Stimulated activated effector memory CD8-positive, alpha-beta T cell treated with anti-CD3 and anti-CD28 coated beads, Interleukin-12 subunit alpha, Interleukin-12 subunit beta, amount 100 ng/mL, for 72 hours (primary cell): ENCODE measurements at regions not wholly inside any gene's neighbourhood (a gene's known extent, or its start where the extent isn't known, plus 50 kb on each side); places are given as distances from the start of the nearest gene placed in this dataset.

Experiments used
- ATAC-seq: fragments of 150-1000 bp; cut with Tn5 transposase; 2 replicates; pipeline ENCODE4 v1.10.0; 2021
- DNase-seq, 2 donors: peaks; one replicate each; pipeline ENCODE4 v3.0.0; 2021 to 2022; ENCODE audit warnings: low spot score in 2 of 2
- H3K27ac Mint-ChIP-seq: one replicate; pipeline ENCODE4 v1.8.0; 2022; ENCODE audit warnings: mild to moderate bottlenecking, mixed read lengths
- H3K36me3 Mint-ChIP-seq: one replicate; pipeline ENCODE4 v1.8.0; 2022; ENCODE audit warnings: mild to moderate bottlenecking, mixed read lengths
- H3K4me1 Mint-ChIP-seq: one replicate; pipeline ENCODE4 v1.8.0; 2022; ENCODE audit warnings: mixed read lengths
- H3K4me3 Mint-ChIP-seq: one replicate; pipeline ENCODE4 v1.8.0; 2022; ENCODE audit warnings: mild to moderate bottlenecking, mixed read lengths
- H3K9me3 Mint-ChIP-seq: one replicate; pipeline ENCODE4 v1.8.0; 2022; ENCODE audit warnings: mixed read lengths

DNA sequence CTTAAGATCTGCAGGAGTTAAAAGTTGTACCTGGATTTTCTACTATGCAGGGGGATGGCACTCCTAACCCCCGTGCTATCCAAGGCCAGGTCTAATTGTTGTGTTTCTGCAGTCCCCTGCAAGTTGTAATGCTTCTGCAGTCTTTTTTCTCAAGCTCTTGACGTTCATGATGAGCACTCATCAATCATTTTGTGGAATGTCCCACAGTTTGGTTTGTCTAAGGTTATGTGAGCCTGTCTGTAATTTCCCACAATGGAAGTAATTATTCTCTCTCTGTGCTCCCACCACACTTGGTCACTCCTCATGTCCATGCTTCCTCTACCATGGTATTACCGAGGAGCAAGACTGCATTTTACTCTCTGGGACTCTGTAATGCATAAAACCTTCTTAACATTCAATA, 107.6 kb upstream of the SSTR4 start:
- H3K27ac Mint-ChIP-seq: no peak overlapping the region
- H3K4me1 Mint-ChIP-seq: no peaks in the 10 kb centered on the region
- H3K4me3 Mint-ChIP-seq: no peak overlapping the region
- no peaks in the 10 kb centered on the region for H3K36me3 Mint-ChIP-seq
- H3K9me3 Mint-ChIP-seq: peaks cover 2% of the 10 kb centered on the region
- ATAC-seq: no peak
- DNase-seq: no peak

DNA sequence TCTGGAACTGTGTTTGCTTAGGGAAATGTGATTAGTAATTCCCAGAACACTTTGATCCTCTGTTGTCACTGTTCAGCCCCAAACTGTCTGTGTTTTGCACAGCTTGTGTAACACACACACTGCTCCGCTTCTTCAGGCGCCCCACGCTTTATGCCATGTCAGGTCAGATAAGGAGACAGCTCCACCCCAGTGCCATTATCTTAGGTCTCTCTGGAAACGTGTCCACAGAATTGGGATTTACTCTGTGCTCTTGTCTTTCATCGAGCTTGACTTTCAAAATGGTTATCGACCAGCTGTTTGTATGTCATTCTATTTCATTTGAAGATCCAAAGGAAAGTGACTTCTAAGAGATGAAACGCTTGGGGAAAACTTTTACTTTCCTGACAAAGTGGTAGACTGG, 106.4 kb upstream of the SSTR4 start:
- peaks cover 2% of the 10 kb centered on the region for H3K9me3 Mint-ChIP-seq

DNA sequence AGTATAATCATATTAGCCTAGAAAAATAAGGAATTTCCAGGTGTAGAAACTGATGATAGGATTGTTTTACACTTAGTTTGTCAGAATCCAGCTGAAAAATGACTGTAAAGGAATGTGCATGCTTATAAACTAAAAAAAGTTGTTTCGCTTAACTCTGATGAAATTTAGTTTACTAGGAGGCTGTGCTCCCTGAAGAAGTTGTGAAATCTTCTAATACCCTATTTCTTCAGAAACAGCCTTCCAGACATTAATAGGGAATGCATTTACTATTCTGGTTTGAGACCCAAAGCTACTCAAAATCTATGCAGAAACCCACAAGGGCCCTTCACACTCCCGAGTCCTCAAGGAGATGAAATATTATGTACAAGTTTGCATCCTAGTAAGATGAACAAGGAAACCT, 105.5 kb upstream of the SSTR4 start:
- DNase-seq: no peak
- Mint-ChIP-seq H3K9me3 (peaks cover 2% of the 10 kb centered on the region), H3K36me3 (no peaks in the 10 kb centered on the region), H3K4me1 (no peaks in the 10 kb centered on the region), H3K27ac (no peak overlapping the region), H3K4me3 (no peak overlapping the region)
- ATAC-seq: no peak

More for the DNA sequence above, 106.4 kb upstream of the SSTR4 start:
- Mint-ChIP-seq H3K36me3 (no peaks in the 10 kb centered on the region), H3K4me3 (no peak overlapping the region), H3K27ac (no peak overlapping the region), H3K4me1 (no peaks in the 10 kb centered on the region)
- no peak for ATAC-seq
- no peak for DNase-seq

DNA sequence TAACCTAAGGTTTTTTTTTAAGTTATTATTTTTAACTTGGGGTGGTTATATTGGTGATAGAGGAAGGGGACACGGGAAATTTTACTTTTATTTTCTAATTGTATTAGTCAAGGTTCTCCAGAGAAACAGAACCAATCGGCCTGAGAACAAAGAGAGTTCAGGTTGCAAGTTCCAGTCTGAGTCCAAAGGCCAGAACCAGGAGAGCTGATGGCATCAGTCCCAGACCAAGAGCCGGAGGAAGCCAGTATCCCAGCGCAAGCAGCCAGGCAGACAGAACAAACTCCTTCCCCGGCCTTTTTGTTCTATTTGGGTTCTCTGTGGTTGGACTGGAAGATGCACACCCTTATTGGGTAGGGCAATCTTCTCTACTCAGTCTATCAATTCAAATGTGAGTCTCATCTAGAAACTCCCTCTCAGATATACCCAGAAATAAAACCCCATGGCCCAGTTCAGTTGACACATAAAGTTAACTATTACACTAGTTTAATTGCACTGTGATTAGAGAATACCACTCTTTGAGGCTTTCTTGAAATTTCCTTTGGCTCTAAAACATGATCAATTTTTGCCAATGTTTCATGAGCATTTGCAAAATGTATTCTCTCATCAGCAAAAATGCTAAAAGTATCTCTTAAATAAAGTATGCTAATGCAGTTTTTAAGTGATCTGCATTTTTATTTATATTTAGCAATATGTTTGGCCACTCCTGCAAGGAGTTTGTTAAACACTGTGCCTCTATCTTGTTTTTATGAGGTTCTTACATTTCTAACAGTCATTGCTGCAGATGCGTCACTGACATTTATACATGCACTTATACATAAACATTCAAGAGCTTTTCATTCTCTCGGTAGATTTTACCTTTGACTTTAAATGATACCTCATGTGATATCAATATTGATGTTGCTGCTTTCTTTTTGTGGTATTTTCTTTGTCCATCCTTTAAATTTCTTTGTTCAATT, 103.2 kb upstream of the SSTR4 start:
- Mint-ChIP-seq H3K36me3 (no peaks in the 10 kb centered on the region), H3K4me1 (no peaks in the 10 kb centered on the region), H3K27ac (no peak overlapping the region), H3K4me3 (no peak overlapping the region), H3K9me3 (peaks cover 8% of the 10 kb centered on the region)
- DNase-seq (no peak), ATAC-seq (no peak)

DNA sequence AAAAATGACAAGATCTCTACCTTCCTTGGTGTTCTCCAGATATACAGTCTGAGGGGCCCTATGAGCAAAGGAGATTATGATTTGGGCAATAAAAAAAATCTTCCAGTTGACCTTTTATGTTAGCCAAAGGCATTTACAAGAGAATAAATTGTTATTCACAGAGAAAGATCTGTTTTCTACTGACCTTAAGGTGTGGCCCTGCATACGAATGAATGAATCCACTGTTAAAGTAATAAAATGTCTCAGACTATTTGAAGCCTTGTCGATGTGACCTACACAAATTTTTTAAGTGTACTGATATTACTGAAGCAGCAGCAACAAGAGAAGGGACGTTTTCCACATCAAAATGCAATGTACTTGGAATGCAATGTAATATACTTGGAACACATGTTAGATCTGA, 95.9 kb upstream of the SSTR4 start:
- Mint-ChIP-seq H3K9me3 (peaks cover 10% of the 10 kb centered on the region), H3K4me1 (no peaks in the 10 kb centered on the region), H3K4me3 (no peak overlapping the region), H3K27ac (no peak overlapping the region), H3K36me3 (no peaks in the 10 kb centered on the region)
- ATAC-seq: no peak
- no peak for DNase-seq

DNA sequence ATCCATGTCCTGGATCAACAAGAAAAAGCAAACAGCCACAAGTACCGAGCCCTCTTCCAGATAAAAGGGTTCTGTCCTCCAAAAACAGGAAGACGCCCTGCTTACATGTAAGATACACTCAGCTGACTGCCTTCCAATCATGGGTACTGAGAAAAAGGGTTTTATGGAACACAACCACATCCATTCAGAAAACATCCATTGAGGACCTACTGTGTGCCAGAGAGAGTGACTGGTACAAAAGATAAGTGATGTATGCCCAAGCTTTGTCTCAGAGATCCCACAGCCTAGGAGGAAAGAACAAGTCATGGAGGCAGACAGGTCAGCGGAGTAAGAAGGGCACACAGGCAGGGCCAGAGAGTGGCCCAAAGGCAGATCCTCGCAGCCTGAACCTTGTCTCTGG, 94.8 kb upstream of the SSTR4 start:
- Mint-ChIP-seq H3K4me1 (no peaks in the 10 kb centered on the region), H3K27ac (no peak overlapping the region), H3K36me3 (no peaks in the 10 kb centered on the region), H3K9me3 (peaks cover 10% of the 10 kb centered on the region), H3K4me3 (no peak overlapping the region)
- ATAC-seq (no peak), DNase-seq (no peak)

DNA sequence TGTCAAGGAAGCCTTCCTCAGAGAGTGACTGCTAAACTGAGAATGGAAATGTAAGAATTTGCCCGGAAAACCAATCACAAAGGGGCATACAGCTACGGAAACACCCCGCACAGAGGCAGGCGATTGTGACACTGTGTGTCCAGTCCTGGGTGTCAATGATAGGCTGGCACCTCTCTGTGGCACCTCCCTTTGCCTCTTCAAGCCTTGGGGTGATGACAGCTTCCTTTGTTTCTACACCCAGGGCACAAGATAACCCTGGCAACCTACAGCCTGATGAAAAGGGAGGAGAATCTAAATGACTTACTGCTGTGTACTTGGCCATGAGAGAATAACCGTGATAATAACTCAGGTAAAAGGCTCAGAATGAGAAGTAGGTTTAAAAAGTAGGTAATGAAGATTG, 93.6 kb upstream of the SSTR4 start:
- no peak for DNase-seq
- H3K4me3 Mint-ChIP-seq: no peak overlapping the region
- peaks cover 6% of the 10 kb centered on the region for H3K9me3 Mint-ChIP-seq
- no peaks in the 10 kb centered on the region for H3K4me1 Mint-ChIP-seq
- H3K36me3 Mint-ChIP-seq: no peaks in the 10 kb centered on the region
- ATAC-seq: no peak
- H3K27ac Mint-ChIP-seq: no peak overlapping the region

DNA sequence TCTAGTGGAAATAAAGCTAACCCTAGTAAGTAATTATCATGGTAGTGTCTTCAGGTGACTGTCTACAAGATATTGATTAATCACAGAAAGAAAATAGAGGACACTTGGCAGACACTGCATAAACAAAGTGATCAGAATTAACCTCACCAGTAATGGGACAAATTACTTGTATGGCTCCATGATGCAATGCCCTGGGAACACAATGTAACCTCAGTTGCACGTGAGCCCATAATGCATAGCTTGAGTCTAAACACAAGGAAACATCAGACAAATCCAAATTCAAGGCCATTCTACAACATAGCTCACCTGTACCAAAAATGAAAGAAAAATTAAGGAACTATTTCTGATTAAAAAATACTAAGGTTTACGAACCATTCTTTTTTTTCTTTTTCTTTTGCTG, 92.4 kb upstream of the SSTR4 start:
- no peak overlapping the region for H3K27ac Mint-ChIP-seq
- H3K4me1 Mint-ChIP-seq: no peaks in the 10 kb centered on the region
- ATAC-seq (no peak), DNase-seq (no peak)
- peaks cover 3% of the 10 kb centered on the region for H3K9me3 Mint-ChIP-seq
- H3K4me3 Mint-ChIP-seq: no peak overlapping the region
- no peaks in the 10 kb centered on the region for H3K36me3 Mint-ChIP-seq

DNA sequence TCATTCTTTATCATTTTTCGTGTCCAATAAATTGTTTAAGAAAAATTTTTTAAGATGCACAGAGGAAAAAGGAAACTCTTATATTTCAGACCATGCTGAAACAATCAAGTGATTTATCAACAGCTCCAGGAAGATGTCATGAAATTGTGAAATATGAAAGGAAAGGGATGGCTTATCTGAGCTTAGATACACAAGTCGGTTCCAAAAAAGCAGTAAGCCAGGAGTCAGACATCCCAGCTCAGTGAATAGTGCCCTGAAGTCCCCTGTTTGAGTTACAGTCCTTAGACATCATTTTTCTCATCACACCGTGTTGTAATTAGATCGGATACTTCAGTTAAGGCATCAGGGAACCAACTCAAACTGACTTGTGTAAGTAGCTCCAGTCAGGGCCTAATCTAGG, 91.0 kb upstream of the SSTR4 start:
- no peaks in the 10 kb centered on the region for H3K36me3 Mint-ChIP-seq
- ATAC-seq (no peak), DNase-seq (no peak)
- H3K9me3 Mint-ChIP-seq: no peaks in the 10 kb centered on the region
- no peak overlapping the region for H3K4me3 Mint-ChIP-seq
- no peaks in the 10 kb centered on the region for H3K4me1 Mint-ChIP-seq
- H3K27ac Mint-ChIP-seq: no peak overlapping the region

DNA sequence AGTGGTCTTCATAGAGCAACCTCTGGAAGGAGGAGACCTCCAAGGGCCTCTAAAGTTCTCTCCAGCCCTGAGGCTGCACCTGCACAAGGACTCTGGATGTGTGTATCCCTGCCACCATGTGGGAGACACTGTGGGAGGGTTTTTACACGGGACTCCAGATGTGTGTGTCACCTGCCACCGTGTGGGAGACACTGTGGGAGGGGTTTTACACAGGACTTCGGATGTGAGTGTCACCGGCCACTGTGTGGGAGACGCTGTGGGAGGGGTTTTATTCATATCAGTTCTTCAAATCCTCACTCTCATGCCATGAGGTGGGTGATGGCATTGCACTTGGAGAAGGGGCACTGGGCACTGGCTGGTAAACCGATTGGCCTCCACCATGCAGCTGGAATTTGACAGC, 90.2 kb upstream of the SSTR4 start:
- Mint-ChIP-seq H3K4me3 (no peak overlapping the region), H3K9me3 (no peaks in the 10 kb centered on the region), H3K27ac (no peak overlapping the region), H3K4me1 (no peaks in the 10 kb centered on the region), H3K36me3 (no peaks in the 10 kb centered on the region)
- no peak for ATAC-seq
- no peak for DNase-seq

DNA sequence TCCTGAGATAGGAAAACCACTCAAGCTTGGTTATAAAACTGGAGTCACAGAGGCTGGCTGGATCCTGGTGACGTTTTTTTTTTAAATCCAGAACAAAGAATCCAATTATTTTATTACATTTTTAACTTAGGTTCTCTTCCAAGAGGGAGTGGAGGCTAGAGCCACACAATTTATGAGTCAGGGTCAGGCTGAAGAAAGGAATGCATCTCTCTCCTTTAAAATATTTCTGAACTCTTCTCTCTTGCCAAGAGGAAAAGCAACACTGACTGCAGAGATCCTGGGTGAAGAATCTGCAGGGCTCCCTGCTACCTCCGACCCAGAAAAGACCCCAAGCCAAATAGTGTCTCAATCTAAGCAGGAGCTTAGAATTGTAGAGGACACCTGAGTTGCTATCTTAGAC, 88.5 kb upstream of the SSTR4 start:
- DNase-seq: no peak
- no peak overlapping the region for H3K4me3 Mint-ChIP-seq
- no peaks in the 10 kb centered on the region for H3K36me3 Mint-ChIP-seq
- no peaks in the 10 kb centered on the region for H3K4me1 Mint-ChIP-seq
- H3K27ac Mint-ChIP-seq: no peak overlapping the region
- H3K9me3 Mint-ChIP-seq: no peaks in the 10 kb centered on the region
- ATAC-seq: no peak

DNA sequence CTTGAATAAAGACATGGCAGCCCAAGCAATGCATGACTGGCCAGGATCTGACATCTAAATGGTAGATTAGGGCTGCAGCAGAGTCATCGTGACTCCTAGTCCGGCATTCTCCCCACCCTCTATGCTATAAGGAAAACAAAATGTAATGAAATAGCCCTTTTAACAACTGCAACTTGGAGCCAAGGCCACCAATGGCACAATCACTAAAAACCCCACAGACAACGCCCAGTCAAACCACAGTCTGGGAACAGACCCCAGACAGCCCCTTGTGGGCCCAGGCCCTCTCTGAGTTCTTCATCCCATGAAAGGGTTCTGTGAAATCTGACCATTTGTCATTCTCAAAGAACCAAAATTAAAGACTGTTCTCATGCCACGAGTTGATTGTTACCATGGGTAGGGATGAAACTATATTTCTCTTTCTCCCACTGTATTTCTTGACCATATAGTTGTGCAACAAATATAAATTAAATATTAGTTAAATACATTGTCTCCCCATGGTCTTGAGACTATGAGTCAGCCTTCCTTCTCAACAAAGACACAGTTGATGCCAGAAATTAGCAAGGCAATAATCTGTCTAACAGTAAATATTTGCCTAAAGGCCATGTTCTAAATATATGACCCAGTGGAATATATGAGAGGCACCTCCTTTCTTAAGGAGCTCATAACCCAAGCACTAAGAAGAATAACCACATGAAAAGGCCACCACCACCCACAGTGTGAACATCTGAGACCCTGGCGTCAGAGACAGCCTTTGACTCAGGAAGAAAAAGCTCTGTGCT, 85.6 kb upstream of the SSTR4 start:
- H3K36me3 Mint-ChIP-seq: no peaks in the 10 kb centered on the region
- no peak overlapping the region for H3K27ac Mint-ChIP-seq
- H3K9me3 Mint-ChIP-seq: peaks cover 6% of the 10 kb centered on the region
- no peak overlapping the region for H3K4me3 Mint-ChIP-seq
- no peak for ATAC-seq
- DNase-seq: no peak
- no peaks in the 10 kb centered on the region for H3K4me1 Mint-ChIP-seq

DNA sequence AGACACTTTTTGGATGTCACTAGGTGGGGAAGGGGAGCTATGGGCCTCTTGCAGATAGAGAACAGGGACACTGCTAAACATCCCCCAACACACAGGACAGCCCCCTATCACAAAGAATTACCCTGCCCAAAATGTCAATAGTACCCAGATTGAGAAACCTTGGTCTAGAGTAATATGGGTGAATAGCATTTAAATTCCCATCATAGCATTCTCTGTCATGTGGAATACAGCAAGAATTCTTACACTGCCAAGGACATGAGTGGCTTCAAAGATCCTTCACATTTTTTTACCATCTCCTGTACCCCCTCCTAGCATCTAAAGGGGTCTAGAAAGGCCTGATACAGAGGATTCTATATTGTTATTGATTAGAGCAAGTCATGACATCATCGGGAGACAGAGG, 83.1 kb upstream of the SSTR4 start:
- Mint-ChIP-seq H3K36me3 (no peaks in the 10 kb centered on the region), H3K4me3 (no peak overlapping the region), H3K27ac (no peak overlapping the region), H3K4me1 (no peaks in the 10 kb centered on the region), H3K9me3 (peaks cover 6% of the 10 kb centered on the region)
- DNase-seq: no peak
- no peak for ATAC-seq

DNA sequence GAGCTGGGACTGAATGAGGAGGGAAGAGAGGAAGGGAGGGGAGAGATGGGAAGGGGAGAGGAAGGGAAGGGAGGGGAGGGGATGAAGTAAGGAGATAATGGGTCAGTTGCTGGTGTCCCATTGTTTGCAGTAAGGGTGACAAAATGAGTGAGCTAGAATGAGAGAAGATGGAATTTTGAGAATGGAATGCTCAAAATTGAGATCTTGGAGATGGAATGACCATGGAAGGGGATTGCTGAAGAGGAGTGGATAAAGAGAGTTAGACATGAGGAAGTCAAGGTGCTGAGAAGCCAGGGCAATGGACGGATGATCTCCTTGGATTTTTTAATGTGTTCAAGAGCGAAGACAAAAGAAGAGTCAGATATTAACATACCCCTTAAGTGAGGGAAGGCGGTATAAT, 80.5 kb upstream of the SSTR4 start:
- no peak for ATAC-seq

DNA sequence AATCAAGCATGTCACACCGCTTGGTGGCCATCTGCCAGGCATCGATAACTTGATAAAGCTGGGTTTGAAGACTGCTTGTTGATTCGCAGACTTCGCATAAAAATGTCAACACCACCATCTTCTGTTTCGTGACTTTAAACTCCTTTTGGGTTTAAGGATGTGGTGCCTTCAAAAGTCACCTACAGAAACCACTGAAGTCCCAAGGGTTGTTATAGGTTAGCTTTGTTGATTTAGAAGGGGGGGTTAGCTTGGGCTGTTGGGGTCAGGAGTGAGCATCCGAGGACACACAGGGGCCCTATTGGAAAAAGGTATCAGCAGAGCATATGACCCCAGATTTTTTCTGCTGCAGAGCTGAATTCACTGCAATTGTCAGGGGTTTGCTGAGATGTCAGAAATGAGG, 76.7 kb upstream of the SSTR4 start:
- ATAC-seq (no peak), DNase-seq (no peak)
- no peaks in the 10 kb centered on the region for H3K36me3 Mint-ChIP-seq
- H3K9me3 Mint-ChIP-seq: peaks cover under 1% of the 10 kb centered on the region
- H3K4me1 Mint-ChIP-seq: no peaks in the 10 kb centered on the region
- H3K27ac Mint-ChIP-seq: no peak overlapping the region
- no peak overlapping the region for H3K4me3 Mint-ChIP-seq

More for the DNA sequence above, 80.5 kb upstream of the SSTR4 start:
- no peak for DNase-seq
- no peaks in the 10 kb centered on the region for H3K4me1 Mint-ChIP-seq
- no peaks in the 10 kb centered on the region for H3K36me3 Mint-ChIP-seq
- no peak overlapping the region for H3K4me3 Mint-ChIP-seq
- H3K9me3 Mint-ChIP-seq: peaks cover 6% of the 10 kb centered on the region
- H3K27ac Mint-ChIP-seq: no peak overlapping the region
